C4-2B (cell line): ENCODE measurements at regions not wholly inside any gene's neighbourhood (a gene's known extent, or its start where the extent isn't known, plus 50 kb on each side); places are given as distances from the start of the nearest gene placed in this dataset.

Experiments used
- ZFX ChIP-seq: fragments of 450-650 bp; IDR thresholded peaks from 2 replicates; pipeline ENCODE4 v1.6.1; 2017
- TF ChIP-seq, protein P1 (sequence below): fragments of 450-650 bp; conservative IDR thresholded peaks from 2 replicates; pipeline ENCODE4 v1.5.1; 2017; ENCODE audit warnings: mild to moderate bottlenecking

- TF ChIP-seq, protein P1, sequence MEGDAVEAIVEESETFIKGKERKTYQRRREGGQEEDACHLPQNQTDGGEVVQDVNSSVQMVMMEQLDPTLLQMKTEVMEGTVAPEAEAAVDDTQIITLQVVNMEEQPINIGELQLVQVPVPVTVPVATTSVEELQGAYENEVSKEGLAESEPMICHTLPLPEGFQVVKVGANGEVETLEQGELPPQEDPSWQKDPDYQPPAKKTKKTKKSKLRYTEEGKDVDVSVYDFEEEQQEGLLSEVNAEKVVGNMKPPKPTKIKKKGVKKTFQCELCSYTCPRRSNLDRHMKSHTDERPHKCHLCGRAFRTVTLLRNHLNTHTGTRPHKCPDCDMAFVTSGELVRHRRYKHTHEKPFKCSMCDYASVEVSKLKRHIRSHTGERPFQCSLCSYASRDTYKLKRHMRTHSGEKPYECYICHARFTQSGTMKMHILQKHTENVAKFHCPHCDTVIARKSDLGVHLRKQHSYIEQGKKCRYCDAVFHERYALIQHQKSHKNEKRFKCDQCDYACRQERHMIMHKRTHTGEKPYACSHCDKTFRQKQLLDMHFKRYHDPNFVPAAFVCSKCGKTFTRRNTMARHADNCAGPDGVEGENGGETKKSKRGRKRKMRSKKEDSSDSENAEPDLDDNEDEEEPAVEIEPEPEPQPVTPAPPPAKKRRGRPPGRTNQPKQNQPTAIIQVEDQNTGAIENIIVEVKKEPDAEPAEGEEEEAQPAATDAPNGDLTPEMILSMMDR: no peak
- no peak for TF ChIP-seq ZFX
Measured at GRCh38 chr9:89871871-89872331, 267.1 kb downstream of the GADD45G start.
